ENCODE measurements at regions not wholly inside any gene's neighbourhood (a gene's known extent, or its start where the extent isn't known, plus 50 kb on each side); places are given as distances from the start of the nearest gene placed in this dataset.

GRCh38 chr15:94770199-94770598 lies 538.8 kb downstream of the MCTP2 start:
- no peak overlapping the region for H3K9ac ChIP-seq (ENCODE audit: low read length)
- no peaks in the 10 kb centered on the region for H3K79me2 ChIP-seq (ENCODE audit: insufficient read depth, low read length)
- H3K27me3 ChIP-seq (ENCODE audit: insufficient read depth, low read length): no peaks in the 10 kb centered on the region
- H3K27ac ChIP-seq (ENCODE audit: low read depth, low read length, poor library complexity, severe bottlenecking): no peak overlapping the region
- no peaks in the 10 kb centered on the region for H3F3A ChIP-seq (ENCODE audit: insufficient read depth, low read length)
- H3K4me3 ChIP-seq (ENCODE audit: low read depth, low read length, poor library complexity, severe bottlenecking): no peak overlapping the region
- no peak for TF ChIP-seq EZH2 (IDR thresholded peaks at IDR 0.05; ENCODE audit: borderline replicate concordance, low read length)
- TF ChIP-seq, protein P1, sequence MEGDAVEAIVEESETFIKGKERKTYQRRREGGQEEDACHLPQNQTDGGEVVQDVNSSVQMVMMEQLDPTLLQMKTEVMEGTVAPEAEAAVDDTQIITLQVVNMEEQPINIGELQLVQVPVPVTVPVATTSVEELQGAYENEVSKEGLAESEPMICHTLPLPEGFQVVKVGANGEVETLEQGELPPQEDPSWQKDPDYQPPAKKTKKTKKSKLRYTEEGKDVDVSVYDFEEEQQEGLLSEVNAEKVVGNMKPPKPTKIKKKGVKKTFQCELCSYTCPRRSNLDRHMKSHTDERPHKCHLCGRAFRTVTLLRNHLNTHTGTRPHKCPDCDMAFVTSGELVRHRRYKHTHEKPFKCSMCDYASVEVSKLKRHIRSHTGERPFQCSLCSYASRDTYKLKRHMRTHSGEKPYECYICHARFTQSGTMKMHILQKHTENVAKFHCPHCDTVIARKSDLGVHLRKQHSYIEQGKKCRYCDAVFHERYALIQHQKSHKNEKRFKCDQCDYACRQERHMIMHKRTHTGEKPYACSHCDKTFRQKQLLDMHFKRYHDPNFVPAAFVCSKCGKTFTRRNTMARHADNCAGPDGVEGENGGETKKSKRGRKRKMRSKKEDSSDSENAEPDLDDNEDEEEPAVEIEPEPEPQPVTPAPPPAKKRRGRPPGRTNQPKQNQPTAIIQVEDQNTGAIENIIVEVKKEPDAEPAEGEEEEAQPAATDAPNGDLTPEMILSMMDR (IDR thresholded peaks at IDR 0.05; ENCODE audit: low read length): no peak
- no peaks in the 10 kb centered on the region for H3K9me3 ChIP-seq (ENCODE audit: low read length)
- no peak overlapping the region for H2AFZ ChIP-seq (ENCODE audit: low read length)
- no peaks in the 10 kb centered on the region for H4K20me1 ChIP-seq (ENCODE audit: insufficient read depth, low read length)
- no peaks in the 10 kb centered on the region for H3K36me3 ChIP-seq (ENCODE audit: insufficient read depth, low read length)
- H3K4me2 ChIP-seq (ENCODE audit: low read length): no peak overlapping the region
- no peaks in the 10 kb centered on the region for H3K9me2 ChIP-seq (ENCODE audit: low read depth, low read length)
- H3K4me1 ChIP-seq (ENCODE audit: insufficient read depth, low read length, severe bottlenecking): no peaks in the 10 kb centered on the region

DNA sequence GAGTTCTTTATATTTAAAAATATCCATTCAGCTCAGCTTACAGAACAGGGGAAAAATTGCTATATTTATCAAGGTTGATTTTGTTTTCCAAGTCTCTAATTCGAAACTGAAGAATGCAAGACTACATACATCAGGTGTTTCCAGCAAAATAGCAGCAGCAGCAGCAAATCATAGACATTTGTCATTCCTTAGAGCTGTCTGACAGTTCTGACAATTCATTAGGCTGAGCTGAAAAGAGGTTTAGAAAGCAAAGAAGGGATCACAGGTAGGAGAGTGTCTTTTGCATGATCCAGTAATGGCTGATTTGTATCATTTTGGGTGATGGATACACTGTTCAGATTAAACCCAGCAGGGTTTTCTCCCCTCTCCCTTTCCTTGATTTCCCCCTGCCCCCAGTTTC lies 545.7 kb downstream of the MCTP2 start:
- H3K4me3 ChIP-seq (ENCODE audit: low read depth, low read length, poor library complexity, severe bottlenecking): no peak overlapping the region

DNA sequence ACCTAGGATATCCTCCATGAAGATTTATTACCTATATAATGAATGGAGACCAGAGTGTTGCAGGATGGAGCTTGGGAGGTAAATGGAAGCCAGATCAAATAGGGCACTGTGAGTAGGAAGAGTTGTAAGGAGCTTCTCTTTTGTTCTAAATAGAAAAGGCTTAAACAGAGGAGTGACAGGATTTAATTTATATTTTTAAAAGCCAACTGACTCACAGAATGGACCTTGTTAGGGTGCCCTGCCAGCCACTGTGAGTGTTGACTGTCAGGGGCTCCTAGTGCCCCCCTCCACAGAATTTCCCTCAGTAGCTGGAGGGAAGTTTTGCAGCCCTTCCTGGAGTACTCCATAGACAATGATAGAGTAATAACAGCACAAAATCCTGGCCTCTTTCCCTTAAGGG lies 547.5 kb downstream of the MCTP2 start:
- Histone ChIP-seq H3F3A (ENCODE audit: insufficient read depth, low read length) (no peaks in the 10 kb centered on the region), H4K20me1 (ENCODE audit: insufficient read depth, low read length) (no peaks in the 10 kb centered on the region), H3K79me2 (ENCODE audit: insufficient read depth, low read length) (no peaks in the 10 kb centered on the region), H3K36me3 (ENCODE audit: insufficient read depth, low read length) (no peaks in the 10 kb centered on the region), H3K27ac (ENCODE audit: low read depth, low read length, poor library complexity, severe bottlenecking) (no peak overlapping the region), H3K4me1 (ENCODE audit: insufficient read depth, low read length, severe bottlenecking) (no peaks in the 10 kb centered on the region), H3K27me3 (ENCODE audit: insufficient read depth, low read length) (no peaks in the 10 kb centered on the region), H3K4me3 (ENCODE audit: low read depth, low read length, poor library complexity, severe bottlenecking) (no peak overlapping the region), H3K4me2 (ENCODE audit: low read length) (no peak overlapping the region), H3K9me3 (ENCODE audit: low read length) (no peaks in the 10 kb centered on the region), H3K9ac (ENCODE audit: low read length) (no peak overlapping the region), H3K9me2 (ENCODE audit: low read depth, low read length) (no peaks in the 10 kb centered on the region), H2AFZ (ENCODE audit: low read length) (no peak overlapping the region)
- TF ChIP-seq, protein P1 (IDR thresholded peaks at IDR 0.05; ENCODE audit: low read length): no peak
- no peak for TF ChIP-seq EZH2 (IDR thresholded peaks at IDR 0.05; ENCODE audit: borderline replicate concordance, low read length)

More for the DNA sequence above, 545.7 kb downstream of the MCTP2 start:
- Histone ChIP-seq H2AFZ (ENCODE audit: low read length) (no peak overlapping the region), H3K9ac (ENCODE audit: low read length) (no peak overlapping the region), H3K9me2 (ENCODE audit: low read depth, low read length) (no peaks in the 10 kb centered on the region), H3K9me3 (ENCODE audit: low read length) (no peaks in the 10 kb centered on the region), H3K4me2 (ENCODE audit: low read length) (no peak overlapping the region), H3K27me3 (ENCODE audit: insufficient read depth, low read length) (no peaks in the 10 kb centered on the region), H3K36me3 (ENCODE audit: insufficient read depth, low read length) (no peaks in the 10 kb centered on the region), H4K20me1 (ENCODE audit: insufficient read depth, low read length) (no peaks in the 10 kb centered on the region), H3F3A (ENCODE audit: insufficient read depth, low read length) (no peaks in the 10 kb centered on the region), H3K79me2 (ENCODE audit: insufficient read depth, low read length) (no peaks in the 10 kb centered on the region), H3K4me1 (ENCODE audit: insufficient read depth, low read length, severe bottlenecking) (no peaks in the 10 kb centered on the region), H3K27ac (ENCODE audit: low read depth, low read length, poor library complexity, severe bottlenecking) (no peak overlapping the region)
- TF ChIP-seq EZH2 (IDR thresholded peaks at IDR 0.05; ENCODE audit: borderline replicate concordance, low read length): no peak
- TF ChIP-seq, protein P1 (IDR thresholded peaks at IDR 0.05; ENCODE audit: low read length): no peak
